GM19035 (cell line): ENCODE measurements at regions not wholly inside any gene's neighbourhood (a gene's known extent, or its start where the extent isn't known, plus 50 kb on each side); places are given as distances from the start of the nearest gene placed in this dataset.
"Not testable (repeated sequence)": the region's sequence is repeated elsewhere in the genome, so short reads cannot be mapped to it uniquely, and the experiment has no call there.

Experiments used
- ATAC-seq: cut with Tn5 transposase; IDR thresholded peaks from one replicate; pipeline ENCODE4 v1.9.1; 2021; ENCODE audit not compliant: unreplicated experiment

DNA sequence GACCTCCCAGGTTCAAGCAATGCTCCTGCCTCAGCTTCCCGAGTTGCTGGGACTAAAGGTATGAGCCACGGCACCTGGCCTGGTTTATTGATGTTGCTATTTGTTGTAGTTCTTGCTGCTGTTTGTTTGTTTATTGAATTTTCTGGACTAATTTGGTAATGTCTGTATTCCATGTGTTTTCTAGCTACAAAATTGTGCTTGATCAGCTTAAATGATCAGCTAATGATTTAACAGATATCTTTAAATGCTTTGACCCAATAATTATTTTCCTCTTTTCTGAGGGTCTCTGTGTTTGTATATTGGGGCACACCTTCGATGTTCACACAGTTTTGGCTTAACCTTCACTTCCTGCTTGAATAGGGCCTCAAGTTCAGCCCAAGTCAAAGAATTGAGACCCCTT lies 488.1 kb upstream of the HTR2C start:
- no peak for ATAC-seq

DNA sequence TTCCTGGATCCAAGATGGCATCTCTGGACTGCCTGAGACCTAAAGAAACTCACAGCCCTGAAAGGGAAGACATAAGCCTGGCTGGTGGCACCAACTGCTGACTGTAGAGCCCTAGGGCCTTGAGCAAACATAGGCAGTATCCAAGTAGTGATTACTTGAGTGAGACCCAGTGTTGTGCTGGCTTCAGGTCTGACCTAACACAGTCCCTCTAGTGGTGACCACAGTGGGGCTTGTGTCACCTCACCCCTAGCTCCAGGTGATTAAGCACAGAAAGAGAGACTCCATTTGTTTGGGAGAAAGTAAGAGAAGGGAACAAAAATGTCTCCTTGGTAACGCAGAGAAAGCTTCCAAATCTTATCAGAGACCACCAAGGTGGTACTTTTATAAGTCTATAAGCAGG lies 496.3 kb upstream of the HTR2C start:
- no peak for ATAC-seq

DNA sequence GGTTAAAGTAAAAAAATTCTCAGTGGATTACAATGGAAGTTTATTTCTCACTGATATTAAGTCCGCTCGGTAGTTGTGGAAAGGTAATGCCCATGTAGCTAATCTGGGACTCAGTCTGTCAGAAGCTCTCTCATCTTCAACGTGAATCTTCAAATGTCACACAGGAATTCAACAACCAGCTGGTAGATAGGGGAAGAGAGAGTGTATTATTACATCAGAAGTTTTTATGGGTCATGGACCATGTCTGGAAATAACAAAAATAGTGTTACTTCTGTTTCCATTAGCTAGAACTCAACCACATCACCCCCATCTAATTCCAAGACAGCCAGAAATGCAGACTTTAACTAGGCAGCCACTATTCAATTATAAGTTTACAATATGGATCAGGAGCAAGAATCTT lies 506.1 kb upstream of the HTR2C start:
- no peak for ATAC-seq

DNA sequence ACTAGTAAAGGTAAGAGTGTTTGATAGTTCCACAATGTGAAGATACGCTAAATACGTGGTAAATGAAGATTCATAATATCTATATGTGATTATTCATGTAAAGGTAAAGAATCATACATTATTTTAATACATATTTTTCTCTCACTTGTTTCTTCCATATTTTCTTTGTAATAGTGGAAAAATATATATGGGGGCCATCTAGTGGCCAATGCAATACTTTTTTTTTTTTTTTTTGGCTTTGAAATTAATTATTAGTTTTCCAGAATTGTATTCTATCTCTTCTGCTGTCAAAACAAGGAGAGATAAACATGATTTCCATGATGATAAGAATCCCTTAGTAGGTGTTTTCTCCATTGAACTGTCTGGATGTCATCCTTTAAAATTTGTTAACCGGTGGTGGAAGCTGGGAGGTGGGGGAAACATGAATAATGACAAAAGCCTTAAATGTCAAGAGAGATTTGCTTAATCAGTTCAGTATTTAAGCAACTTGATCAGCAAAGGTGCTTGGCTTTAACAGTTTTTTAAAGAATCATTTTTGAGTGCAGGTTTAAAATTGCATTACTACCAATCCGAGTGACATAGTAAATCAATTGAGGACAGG lies 508.7 kb upstream of the HTR2C start:
- ATAC-seq: no peak

DNA sequence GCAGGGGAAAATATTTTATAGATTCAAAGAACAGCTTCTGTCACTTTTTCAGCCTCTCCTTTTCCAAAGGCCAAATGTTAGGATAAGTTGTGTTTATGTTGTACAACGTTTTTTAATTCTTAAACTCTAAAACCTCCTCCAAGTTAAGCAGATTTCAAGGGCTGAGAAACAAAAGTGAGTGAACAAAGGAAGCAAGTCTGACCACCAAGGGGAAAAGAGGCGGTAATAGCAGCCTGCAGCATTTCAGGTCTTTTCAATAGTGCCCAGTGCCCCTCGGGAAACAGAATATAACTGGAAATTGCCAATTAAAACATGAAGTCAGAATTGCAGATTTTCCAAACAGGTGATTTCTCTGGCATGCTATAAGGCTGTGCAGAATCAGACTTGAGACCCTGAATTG lies 510.0 kb upstream of the HTR2C start:
- ATAC-seq: no peak

DNA sequence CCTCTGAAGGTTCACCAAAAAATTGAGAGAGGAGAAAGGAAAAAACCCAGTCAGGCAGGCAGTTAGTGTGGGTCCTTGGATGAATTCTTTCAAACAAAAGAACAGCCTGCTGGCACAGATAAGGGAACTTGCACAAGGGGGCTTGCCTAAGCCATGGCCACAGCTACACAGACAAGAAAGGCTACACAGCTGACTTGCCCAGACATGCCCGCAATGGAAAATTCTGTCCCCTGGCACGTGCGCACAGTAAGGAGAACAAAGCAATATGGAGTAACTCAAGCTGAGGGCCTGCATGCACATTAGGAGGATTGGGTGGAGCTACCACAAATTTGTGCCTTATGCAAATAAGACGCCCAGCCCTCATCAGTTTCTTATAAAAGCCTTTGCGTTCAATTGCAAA lies 512.5 kb upstream of the HTR2C start:
- no peak for ATAC-seq

DNA sequence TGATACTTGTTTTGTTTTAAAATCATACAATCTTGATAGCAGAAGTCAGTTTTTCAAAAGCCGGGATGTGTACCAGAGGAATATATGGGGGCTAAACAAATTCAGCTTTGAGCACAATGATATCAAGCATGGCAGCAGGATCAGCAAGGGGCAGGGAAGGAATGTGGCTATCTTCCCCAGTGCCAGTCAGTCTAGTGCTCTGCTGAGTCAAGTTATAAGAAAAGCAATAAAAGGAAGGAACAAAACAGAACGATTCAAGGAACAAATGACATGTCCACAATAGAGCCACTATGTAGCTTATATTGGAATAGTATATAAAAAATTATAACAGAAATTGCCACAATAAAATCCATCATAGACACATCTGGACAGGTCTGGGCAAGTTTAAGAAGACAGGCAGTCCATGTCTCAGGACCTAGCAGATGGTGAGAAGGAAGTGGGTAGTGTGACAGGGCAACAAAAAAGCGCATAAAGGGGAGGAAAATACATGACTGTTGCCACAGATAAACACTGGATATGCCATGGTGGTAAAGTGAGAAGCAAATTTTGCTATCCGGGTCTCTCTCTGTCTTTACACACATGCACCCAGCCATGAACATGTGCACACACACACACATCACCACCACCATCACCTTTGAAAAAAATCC lies 518.2 kb upstream of the HTR2C start:
- ATAC-seq: no peak

DNA sequence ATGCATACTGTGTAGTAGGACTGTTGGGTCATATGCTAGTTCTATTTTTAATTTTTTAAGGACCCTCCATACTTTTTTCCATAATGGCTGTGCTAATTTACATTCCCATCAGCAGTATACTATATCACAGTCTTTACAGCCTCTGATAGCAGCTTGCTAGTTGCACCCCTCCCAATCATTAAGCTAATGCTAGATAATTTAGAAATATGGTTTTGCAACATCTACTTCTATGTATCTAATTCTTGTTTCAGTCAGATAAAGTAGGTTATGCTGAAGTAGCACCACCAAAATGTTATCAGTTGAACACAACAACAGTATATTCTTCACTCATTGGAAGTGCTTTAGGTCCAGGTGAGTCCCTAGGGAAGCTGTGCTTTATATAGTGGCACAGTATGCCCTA lies 522.7 kb upstream of the HTR2C start:
- no peak for ATAC-seq

DNA sequence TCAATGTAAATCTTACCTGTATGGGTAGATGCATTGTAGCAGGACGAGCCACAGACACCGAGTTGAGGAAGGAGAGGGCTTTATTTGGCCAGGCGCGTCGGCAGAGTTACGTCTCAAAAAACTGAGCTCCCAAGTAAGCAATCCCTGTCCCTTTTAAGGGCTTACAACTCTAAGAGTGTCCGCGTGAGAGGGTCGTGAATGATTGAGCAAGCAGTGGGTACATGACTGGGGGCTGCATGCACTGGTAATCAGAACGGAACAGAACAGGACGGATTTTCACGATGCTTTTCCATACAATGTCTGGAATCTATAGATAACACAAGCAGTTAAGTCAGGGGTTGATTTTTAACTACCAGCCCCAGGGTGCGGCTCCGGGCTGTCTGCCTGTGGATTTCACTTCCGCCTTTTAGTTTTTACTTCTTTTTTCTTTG lies 524.9 kb upstream of the HTR2C start:
- no peak for ATAC-seq

DNA sequence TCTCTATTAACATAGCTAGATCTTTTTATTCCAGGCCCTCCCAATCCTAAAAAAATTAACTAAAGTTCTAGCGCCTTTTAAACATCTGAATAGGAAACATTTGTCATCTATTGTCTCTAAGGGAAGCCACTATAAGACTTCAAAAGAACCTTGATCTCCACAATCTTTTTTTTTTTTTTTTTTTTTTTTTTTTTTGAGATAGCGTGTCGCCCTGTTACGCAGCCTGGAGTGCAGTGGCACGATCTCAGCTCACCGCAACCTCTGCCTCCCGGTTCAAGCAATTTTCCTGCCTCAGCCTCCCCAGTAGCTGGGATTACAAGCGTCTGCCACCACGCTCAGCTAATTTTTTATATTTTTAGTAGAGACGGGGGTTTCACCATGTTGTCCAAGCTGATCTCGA lies 526.5 kb upstream of the HTR2C start:
- not testable (repeated sequence) for ATAC-seq

DNA sequence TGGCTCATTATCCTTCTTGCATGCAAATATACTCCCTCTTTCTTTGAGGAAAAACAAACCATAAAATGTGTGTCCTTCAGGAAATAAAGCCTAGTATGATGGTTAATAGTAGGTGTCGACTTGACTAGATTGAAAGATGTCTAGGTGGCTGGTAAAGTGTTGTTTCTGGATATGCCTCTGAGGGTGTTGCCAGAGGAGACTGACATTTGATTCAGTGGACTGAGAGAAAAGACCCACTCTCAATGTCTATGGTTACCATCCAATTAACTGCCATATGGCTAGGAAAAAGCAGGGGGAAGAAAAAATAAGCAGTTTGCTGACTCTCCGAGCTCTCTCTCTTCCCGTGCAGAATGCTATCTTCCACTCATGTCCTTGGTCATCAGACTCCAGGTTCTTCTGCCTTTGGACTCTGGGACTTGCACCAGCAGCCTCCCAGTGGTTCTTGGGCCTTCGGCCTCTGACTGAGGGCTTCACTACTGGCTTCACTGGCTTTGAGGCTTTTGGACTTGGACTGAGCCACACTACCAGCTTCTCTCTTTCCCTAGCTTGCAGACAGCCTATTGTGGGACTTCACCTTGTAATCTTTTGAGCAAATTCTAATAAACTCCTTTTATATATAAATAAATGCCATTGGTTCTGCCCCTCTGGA lies 532.1 kb upstream of the HTR2C start:
- no peak for ATAC-seq

DNA sequence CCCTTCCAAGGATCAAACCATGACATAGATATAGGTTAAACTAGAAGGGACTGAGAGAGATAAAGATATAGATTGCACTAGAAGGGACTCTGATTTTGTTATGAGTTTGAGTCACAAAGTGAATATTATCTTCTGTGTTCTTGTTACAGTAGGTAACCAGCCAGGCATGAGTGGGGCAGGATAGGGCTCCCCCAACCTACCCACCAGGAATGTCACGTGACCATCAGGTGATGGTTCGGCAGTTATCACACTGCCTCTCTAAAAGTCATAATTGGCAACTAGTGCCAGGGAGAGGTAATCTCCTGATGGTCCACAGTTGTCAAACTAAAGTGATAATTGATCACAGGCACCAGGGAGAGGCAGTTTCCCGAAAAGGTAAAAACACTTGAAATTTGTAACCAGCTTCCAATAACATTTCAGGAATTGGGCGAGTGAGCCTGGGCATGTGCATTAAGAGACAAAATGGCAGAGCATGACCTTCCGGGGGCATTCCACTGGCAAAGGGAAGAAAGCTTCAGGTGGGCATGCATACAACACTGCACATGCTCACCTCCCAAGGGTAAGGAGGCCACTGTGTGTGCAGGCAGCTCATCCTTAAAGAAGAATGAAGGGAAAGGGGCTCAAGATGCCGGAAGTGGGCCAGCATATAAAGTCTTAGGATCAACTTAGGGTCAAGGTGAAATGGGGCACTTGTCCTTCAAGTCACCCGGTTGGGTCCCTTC lies 533.6 kb upstream of the HTR2C start:
- ATAC-seq: no peak

DNA sequence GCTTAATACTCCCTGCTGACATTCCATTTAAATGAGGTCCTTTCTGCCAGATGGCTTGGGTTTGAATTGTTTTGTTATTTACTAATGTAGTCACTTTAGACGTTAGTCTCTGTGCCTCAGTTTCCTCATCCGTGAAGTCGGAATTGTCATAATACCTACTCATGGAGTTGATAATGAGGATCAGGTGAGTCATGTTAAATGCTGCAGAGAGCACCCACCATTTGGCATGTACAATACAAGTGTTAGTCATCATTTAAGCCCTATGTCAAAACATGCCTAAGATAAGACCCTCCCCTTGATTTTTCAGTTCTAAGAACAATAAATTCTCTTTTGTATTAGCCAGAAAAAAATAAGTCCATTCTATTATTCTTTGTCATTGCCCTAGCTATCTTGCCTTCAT lies 534.8 kb upstream of the HTR2C start:
- ATAC-seq: no peak

DNA sequence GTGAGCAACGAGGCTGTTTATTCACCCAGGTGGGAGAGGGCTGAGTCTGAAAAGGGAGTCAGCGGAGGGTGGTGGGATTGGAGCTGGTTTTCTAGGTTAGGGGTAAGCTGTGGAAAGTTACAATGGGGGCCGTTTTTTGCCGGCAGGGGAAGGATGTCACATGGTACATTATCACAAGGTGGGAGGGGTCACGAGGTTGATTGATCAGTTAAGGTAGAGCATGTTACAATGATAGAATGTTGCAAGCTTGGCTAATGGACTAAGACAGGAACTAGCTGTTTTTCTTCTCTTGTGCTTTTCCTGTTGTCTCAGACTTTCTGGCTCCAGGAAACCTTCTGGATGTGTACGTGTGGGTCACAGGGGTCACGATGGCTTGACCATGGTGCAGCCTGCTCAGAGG lies 536.3 kb upstream of the HTR2C start:
- ATAC-seq: no peak

DNA sequence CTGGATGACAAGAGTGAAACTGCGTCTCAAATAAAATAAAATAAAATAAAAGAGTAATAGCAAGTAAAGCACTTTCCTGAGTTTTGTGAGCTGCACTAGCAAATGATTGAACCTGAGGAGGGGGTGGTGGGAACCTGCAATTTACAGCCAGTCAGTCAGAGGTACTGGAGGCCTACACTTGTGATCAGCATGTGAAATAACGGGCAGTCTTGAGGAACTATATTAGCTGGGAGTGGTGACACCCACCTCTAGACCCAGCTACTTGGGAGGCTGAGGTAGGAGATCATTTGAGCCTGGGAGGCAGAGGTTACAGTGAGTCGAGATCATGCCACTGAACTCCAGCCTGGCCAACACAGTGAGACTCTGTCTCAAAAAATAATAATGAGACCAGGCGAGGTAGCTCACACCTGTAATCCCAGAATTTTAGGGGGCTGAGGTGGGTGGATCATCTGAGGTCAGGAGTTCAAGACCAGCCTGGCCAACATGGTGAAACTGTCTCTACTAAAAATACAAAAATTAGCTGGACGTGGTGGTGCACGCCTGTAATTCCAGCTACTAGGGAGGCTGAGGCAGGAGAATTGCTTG lies 537.1 kb upstream of the HTR2C start:
- ATAC-seq: no peak

DNA sequence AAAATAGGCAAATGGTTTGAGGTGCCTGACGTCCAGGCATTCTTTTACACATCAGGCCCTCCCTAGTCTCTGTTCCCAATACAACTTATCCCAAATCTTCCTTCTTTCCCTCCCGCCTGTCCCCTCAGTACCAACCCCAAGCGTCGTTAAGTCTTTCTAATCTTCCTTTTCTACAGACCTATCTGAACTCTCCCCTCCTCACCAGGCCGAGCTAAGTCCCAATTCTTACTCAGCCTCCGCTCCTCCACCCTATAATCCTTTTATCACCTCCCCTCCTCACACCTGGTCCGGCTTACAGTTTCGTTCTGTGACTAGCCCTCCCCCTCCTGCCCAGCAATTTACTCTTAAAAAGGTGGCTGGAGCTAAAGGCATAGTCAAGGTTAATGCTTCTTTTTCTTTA lies 542.4 kb upstream of the HTR2C start:
- ATAC-seq: not testable (repeated sequence)

DNA sequence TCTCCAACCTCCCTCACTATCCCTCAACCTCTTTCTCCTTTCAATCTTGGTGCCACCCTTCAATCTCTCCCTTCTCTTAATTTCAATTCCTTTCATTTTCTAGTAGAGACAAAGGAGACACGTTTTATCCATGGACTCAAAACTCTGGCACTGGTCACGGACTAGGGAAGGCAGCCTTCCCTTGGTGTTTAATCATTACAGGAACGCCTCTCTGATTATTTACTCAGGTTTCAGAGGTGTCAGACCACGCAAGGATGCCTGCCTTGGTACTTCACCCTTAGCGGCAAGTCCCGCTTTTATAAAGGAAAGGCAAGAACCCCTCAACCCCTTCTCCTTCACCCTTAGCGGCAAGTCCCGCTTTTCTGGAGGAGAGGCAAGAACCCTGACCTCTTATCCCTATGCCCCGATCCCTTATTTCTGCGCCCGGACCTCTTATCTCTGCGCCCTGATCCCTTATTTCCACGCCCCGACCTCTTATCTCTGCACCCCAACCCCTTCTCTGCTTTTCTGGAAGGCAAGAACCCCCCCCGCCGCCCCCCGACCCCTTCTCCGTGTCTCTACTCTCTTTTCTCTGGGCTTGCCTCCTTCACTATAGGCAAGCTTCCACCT lies 543.1 kb upstream of the HTR2C start:
- ATAC-seq: not testable (repeated sequence)

DNA sequence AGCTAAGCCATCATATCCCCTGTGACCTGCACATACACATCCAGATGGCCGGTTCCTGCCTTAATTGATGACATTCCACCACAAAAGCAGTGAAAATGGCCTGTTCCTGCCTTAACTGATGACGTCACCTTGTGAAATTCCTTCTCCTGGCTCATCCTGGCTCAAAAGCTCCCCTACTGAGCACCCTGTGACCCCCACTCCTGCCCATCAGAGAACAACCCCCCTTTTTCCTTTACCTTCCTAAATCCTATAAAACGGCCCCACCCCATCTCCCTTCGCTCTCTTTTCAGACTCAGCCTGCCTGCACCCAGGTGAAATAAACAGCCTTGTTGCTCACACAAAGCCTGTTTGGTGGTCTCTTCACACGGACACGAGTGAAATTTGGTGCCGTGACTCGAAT lies 543.8 kb upstream of the HTR2C start:
- not testable (repeated sequence) for ATAC-seq

DNA sequence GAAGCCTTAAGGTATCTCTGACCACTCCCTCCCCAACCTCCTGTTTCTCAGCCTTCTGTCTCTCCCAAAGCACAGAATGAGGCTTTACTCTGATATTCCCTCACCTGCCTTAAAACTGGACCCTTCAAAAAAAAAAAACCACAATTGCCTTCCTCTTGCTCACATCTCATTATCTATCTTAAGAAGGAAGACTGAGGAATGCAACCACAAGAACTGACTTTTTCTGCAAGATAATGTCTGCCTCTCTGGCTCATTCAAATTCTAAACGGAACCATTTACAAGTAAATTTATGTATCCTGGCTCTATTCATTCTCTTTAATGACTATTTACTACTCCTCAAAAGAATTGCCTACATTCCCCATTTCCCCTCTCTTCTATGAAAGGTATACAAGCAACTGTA lies 545.5 kb upstream of the HTR2C start:
- ATAC-seq: no peak

DNA sequence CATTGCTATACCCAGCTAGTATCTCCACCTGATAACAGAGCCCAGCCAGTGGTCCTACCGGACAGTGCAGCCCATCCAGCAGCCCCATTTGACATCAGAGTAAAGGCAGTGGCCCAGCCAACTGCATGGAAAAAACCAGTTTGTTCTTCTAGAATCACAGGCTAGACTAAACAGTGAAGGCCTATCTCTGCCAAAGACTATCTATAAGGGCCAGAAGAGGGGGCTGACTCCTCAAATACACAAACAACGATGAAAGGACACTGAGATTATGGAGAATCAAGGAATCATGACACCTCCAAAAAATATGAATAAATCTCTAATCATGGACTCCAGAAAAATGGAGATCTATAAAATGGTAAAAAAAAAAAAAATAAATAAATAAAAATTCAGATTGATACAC lies 546.4 kb upstream of the HTR2C start:
- ATAC-seq: no peak
